GM19438 (cell line): ENCODE measurements at regions not wholly inside any gene's neighbourhood (a gene's known extent, or its start where the extent isn't known, plus 50 kb on each side); places are given as distances from the start of the nearest gene placed in this dataset.
"Not testable (repeated sequence)": the region's sequence is repeated elsewhere in the genome, so short reads cannot be mapped to it uniquely, and the experiment has no call there.

ENCODE experiments used
- ATAC-seq: cut with Tn5 transposase; IDR thresholded peaks from one replicate; pipeline ENCODE4 v1.9.1; 2021; ENCODE audit warnings: low read depth; ENCODE audit not compliant: unreplicated experiment

DNA sequence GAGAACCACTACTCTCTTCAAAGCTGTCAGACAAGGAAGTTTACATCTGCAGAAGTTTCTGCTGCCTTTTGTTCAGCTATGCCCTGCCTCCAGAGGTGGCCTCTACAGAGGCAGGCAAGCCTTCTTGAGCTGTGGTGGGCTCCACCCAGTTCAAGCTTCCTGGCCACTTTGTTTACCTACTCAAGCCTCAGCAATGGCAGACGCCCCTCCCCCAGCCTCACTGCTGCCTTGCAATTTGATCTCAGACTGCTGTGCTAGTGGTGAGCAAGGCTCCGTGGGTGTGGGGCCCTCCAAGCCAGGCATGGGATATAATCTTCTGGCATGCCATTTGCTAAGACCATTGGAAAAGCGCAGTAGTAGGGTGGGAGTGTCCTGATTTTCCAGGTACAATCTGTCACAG is 144.0 kb downstream of the CCNG2 start:
- not testable (repeated sequence) for ATAC-seq

DNA sequence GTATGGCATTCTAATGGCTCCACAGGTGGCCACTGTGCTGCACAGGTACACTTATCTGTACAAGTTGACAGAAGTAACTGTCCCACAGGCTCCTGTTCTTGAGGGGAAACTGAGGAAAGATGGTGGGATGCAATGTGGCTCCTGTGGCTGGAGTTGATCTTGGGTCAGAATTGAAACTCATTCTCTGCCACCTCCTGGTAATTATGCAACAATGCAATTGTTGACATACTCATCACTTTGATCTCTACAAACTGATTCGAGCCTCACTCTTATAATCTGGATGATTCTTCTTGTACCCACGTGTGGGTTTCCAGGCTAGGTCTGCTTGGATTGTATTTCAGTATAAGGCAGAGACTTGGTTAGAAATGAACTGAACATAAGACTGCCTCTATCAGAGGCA is 148.8 kb downstream of the CCNG2 start:
- no peak for ATAC-seq

DNA sequence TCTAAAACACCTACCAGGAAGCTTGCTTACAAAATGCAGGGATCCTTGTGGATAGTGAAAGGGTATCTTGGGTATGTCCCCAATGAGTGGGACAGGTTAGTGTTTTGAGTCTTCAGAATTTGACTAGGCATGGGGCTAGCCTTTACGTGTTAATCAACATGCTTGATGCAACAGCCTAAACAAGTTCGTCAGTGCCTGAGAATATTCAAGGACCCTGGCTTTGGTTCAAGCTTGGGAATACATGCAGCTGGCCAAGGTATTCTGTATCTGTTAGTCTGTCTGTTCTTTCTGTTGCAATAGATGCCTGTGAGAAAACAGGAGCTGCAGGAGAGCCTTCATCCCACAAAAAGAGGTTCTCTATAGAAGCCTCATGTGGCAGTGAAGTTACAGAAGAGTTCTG is 149.5 kb downstream of the CCNG2 start:
- ATAC-seq, result no peak

DNA sequence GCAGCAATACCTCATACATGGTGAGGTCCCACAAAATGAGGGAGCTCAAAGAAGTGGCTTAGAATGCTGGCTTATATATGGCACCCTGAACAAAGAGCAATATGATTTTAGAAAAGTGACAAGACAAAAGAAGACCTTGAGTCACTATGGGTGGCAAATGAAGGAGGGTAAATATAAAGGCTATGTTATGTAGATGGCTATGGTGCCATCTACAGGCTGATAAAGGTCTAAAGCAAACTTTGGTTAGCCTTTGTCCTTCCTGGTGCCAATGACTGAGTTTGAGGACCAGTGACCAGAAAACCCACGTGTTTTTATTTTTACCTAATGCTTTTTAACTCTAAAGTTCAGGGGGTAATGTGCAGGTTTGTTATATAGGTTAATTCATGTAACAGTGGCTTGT is 151.8 kb downstream of the CCNG2 start:
- no peak for ATAC-seq

DNA sequence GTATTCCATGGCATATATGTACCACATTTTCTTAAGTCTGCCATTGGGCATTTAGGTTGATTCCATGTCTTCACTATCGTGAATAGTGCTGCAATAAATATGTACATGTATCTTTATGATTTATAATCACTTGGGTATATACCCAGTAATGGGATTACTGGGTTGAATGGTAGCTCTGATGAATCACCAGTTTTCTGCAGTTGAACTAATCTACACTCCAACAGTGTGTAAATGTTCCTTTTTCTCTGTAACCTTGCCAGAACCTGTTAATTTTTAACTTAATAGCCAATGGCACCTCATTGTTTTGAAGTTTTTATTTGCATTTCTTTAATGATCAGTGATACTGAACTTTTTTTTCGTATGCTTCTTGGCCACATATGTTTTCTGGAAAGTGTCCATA is 152.5 kb downstream of the CCNG2 start:
- ATAC-seq, result no peak

DNA sequence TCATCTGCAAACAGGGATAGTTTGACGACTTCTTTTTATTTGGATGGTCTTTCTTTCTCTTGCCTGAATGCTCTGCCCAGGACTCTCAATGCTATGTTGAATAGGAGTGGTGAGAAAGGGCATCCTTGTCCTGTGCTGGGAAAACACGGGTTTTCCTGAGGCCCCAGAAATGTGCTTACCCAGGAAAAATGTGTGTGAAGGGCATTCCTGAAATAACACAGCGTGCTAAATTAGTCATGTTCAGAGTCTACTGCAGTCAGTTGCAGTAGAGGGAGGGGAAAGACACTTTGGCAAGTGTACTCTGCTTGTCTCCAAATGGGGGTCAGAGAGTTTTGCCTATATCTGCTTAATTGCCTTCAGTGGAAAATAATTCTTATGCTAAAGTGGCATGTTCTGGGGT is 153.9 kb downstream of the CCNG2 start:
- no peak for ATAC-seq

DNA sequence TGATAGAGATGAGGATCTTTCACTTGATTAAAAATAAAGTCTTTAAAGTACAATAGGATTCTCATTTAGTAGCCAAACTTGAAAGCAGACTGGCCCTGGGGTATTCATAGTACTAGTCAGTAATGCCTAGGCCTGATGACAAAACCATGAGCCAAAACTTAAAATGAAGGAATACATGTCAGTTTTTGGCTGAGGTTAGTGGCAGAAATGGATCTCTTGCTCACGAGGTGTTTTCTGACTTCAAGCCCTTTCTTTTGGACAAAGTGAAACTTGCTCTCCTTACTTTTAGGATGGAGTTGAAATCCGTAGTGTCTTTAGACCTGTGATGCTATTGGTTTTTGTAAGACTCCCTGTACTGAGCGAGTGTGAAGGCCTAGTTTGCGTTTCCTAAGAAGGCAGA is 157.7 kb downstream of the CCNG2 start:
- no peak for ATAC-seq

DNA sequence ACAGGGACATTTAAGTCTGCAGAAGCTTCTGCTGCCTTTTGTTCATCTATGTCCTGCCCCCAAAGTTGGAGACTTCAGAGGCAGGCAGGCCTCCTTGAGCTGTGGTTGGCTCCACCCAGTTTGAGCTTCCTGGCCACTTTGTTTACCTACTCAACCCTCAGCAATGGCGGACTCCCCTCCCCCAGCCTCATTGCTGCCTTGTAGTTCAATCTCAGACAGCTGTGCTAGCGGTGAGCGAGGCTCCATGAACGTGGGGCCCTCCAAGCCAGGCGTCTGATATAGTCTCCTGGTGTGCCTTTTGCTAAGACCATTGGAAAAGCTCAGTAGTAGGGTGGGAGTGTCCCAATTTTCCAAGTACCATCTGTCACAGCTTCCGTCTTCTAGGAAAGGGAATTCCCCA is 170.1 kb downstream of the CCNG2 start:
- no peak for ATAC-seq

DNA sequence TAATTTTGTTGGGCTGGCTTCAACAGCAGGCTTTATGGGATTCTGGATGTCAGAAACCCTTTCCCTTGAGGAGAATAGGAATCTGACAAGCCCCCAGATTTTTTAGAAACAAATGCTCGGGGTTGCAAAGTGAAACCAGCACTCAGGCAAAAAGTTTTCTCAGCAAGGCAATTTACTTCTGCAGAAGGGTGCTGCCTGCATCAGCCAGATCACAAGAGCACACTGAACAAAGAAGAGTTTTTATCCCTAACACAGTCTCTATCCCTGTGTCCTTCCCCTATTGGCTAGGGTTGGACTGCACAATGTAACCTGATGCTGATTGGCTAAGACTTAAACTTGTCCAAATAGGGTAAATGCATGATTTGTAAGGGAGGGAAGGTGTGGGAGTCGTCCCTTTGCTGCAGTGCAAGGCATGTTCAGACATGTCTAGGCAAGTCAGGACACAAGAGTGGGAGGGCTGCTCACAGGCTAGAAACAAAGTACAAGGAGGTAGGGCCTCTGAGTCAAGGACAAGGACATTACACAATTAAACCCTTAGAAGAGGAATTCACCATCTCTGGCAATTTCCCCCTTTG is 175.8 kb downstream of the CCNG2 start:
- no peak for ATAC-seq

DNA sequence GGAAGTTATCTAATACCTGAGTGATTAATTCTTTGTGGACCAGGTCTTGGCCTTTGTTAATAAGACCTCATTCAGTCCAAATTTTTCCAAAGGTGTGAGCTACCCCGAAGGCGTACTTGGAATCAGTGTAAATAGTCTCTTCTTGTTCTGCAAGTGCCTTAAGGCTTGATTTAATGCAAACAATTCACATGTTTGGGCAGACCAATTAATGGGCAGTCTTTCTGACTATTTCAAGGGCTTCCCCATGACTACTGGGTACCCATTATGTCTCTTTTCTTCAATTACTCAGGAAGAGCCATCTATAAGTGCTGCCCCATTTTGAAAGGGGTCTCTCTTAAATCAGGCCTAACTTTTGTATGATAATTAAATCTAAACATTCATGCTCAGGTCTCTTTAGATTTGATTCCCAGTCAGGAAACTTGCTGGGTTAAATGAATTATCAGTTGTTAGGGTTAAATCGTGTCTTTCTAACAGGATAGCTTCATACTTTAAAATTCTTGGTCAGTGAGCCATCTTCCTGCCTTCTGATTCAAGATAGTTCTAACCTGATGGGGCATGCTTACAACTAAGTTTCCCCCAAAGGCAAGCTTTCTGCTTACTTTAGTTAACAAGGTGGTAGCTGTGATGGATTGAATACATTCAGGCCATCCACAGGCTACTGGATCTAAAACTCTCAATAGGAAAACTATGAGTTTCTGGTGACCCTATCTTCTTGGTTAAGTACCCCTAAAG is 179.6 kb downstream of the CCNG2 start:
- no peak for ATAC-seq

DNA sequence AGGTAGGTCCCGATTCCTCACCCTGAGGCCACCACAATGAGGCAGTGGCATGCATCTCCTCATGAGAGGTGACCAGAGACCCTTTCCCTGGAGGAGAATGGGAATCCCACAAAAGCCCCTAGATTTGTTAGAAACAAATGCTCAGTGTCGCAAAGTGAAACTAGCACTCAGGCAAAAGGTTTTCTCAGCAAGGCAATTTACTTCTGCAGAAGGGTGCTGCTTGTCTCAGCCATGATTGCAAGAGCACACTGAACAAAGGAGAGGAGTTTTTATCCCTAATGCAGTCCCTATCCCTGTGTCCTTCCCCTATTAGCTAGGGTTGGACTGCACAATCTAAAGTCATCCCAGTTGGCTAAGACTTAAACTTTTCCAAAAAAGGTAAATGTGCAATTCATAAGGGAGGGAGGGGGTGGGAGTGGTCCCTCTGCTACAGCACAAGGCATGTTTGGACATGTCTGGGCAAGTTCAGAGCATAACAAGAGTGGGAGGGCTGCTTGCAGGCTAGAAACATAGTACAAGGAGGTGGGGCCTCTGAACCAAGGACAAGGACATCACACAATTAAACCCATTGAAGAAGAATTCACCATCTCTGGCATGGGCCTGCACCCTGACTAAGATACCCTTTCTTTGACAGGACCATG is 185.3 kb downstream of the CCNG2 start:
- no peak for ATAC-seq

DNA sequence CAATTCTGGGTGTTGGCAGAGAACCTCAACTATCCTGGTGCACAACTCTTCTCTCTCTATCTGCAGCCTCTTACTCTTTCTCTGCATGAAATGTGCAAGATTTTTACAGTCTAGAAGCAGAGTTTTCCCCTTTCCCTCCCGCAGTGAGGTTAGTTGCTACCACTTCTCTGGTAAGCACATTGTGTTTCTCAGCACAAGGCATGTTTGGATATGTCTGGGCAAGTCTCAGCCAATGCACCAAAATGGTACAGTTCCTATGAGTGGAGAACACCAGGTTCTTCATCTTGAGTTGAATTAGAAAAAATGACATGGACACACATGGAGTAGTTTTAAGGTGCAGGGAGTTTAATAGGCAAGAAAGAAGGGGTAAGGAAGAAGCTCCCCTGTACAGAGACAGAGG is 187.0 kb downstream of the CCNG2 start:
- no peak for ATAC-seq

DNA sequence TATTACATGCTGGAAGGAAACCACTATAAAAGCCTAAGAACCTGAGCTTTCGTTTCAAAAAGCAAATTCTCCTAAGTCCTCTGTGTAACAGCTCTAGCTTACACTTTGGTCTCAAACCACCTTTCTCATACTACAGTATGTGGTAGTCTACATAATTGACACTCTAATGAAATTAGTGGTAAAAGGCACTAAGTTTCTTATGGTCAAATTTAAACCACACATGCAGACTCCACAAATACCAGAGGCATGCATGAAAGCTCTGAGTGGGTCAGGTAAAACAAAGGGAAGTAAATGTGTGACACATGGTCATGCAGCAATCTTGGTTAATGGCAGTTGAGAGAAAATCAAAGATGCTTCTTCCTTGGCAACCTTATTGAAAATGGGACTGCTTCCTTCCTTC is 187.8 kb downstream of the CCNG2 start:
- no peak for ATAC-seq

DNA sequence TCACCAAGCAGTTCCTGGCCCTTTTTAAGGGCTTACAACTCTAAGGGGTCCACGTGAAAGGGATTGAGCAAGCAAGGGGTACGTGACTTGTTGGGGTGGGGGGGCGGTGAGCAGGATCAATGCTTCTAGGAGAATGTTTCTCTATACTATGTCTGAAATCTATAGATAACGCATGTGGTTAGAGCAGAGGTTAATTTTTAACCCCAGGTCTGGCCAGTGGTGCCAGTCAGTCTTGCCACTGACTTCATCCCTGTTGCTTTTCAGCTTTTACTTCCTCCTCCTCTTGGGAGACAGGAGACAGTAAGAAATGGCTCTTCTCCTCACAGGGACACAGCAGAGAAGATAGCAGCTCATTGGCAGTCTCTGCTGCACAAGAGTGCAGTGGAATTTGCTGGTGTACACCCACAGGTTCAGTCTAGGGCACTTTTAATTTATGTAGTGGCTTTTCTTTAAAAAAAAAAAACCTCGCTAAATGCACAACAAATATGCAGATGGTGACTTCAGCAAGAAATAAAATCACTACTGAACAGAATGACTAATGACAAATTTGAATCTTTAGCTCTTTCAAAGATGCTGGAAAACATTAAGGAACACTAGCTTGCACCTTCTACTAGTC is 190.5 kb downstream of the CCNG2 start:
- ATAC-seq, result peak; percentile 74

DNA sequence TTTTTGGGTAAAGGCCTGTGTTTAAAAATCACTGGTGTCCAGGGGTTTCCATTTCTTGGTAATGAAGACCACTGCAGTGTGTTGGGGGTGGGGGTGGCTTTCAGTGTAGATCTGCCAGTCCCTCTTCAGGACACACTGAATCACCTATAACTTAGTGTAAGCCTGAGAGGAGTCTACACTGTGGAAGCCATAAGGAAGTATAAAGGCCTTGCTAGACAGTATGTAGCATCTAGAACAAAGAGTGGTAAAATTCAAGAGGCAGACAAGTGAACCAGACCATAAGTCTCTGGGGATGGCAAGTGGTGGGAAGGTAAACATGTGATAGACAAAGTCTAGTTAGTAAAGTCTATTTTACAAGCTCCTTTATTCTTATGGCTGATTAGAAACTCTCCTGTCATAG is 191.8 kb downstream of the CCNG2 start:
- ATAC-seq, result no peak

DNA sequence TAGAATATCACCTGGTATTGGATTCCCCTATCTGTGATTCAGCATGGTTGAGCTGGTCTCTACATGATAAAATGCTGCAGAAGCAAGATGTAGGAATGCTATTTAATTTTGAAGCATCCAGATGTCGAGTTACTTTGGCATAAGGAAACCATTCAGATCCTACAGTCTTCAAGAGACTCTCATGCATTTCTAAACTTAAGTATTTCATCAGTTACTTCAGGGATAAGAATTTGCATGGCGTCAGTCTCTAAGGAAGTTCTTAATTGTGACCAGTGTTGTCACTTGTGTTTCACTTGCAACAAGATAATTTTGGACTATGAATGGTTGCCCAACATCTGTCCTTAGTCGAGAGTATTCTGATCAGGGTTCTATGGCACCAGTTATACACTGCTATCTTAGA is 192.4 kb downstream of the CCNG2 start:
- ATAC-seq, result no peak

DNA sequence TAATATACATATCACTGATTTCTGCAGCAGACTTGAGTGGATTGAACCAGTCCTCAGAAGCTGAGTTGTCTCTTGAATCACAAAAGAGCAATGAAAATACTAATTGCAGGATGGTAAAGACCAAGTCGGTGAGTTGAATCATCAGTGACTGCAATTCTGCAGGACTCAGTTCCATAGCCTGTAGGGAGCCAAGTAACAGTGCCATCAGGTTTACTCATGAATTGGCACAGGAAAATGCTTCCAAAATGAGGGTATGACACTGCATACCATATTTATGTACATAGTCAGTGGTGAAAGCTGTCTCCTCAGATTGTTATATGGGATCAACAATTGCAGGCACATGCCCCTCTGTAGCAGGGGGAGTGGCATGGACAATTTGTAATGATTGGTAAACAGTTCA is 192.8 kb downstream of the CCNG2 start:
- ATAC-seq, result no peak

DNA sequence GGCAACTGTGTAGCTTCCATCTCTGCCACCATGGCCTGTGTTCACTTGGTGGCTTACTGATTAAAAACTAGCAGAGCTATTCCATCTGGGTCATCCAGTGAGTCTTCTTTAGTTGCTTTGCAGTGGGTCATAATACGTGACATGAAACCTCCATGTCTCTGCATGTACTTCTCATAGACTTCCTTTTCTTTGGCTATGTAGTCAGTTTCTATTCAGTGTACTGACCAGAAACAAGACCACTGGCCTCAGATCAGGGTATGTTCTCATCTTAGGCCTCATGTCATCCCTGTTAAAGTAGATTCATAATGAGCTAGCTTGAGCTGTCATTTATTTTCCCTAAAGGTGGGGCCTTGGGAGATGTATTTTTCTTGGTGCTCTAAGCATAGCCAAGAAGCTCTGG is 195.2 kb downstream of the CCNG2 start:
- ATAC-seq, result no peak

DNA sequence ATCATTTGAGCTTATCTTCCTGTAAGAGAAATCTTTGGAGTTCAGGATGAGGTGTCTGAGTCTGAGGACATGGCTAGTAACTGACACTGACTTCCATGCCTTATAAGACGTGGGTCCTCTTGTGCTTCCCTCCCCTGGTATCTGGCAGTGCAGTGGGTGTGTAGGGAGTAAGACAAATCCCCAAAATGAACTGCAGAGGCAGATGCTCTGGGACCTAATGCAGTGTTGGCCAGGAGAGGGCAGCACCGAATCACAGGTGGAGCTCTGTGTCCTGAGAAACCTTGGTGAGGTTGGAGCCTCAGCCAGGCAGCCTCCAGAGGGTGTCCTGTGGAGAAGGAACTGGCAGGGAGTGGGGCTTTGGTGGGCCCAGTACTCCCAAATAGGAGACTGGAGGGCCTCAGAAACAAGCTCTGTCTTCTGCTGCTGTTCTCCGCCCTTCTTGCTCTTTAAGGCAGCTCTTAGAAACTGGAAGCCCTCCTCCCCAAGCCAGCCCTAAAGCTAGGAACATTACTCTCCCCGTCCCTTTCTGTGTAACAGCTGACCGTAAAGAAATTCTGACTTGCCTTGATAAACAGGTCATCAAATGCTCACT is 196.8 kb downstream of the CCNG2 start:
- ATAC-seq, result not testable (repeated sequence)

DNA sequence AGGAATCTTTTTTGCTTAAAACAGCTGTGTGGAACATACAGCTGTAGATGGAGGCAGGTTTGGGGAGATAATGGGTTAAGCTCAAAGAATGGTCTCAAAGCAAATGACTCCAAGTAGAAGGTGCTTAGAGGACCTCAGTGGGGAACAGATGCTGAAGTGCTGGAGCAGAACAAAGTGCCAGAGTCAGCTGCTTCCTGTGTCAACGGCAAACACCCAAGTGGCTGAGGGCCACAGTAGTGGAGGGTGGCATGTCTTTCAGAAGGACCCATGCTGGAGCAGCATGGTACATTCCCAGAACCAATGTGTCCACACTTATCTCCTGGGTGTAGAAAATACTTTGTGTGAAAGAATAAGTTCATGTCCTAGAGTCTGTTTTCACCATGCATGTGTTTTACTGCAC is 197.5 kb downstream of the CCNG2 start:
- no peak for ATAC-seq

DNA sequence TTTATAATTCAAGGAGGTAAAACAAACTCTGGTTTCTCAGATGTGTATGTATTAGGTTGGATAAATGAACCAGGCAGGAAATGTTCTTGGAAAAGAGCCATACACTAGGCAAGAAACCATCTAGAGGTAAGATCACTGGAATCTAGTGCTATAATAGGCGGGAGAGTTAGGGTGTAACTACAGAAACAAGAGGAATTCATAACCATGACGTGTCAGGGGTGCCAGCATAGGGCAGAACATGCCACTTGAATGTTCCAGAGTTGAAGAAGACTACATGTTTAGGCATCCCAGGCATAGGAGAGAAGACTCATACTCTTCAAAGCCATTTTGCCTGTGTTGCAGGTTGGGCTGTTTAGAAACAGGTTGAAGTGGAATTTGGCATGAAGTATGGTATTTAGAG is 198.7 kb downstream of the CCNG2 start:
- no peak for ATAC-seq
